Parathyroid adenoma (tissue), 2 donors: ENCODE measurements at regions not wholly inside any gene's neighbourhood (a gene's known extent, or its start where the extent isn't known, plus 50 kb on each side); places are given as distances from the start of the nearest gene placed in this dataset.

Experiments
- H2AFZ ChIP-seq: fragments of 300-600 bp; sonication (generic); one replicate; pipeline ENCODE4 v1.7.0; 2017; ENCODE audit warnings: antibody characterized with exemption, mild to moderate bottlenecking
- H3K27ac ChIP-seq: fragments of 300-600 bp; sonication (generic); one replicate; pipeline ENCODE4 v1.7.0; 2017
- H3K27me3 ChIP-seq: fragments of 300-600 bp; sonication (generic); one replicate; pipeline ENCODE4 v1.7.0; 2017; ENCODE audit warnings: low read length; ENCODE audit not compliant: control insufficient read depth, insufficient read depth
- H3K36me3 ChIP-seq: fragments of 300-600 bp; sonication (generic); one replicate; pipeline ENCODE4 v1.7.0; 2017; ENCODE audit warnings: low read length; ENCODE audit not compliant: control insufficient read depth, insufficient read depth
- H3K4me1 ChIP-seq: fragments of 300-600 bp; sonication (generic); one replicate; pipeline ENCODE4 v1.7.0; 2017; ENCODE audit warnings: control low read depth
- H3K4me2 ChIP-seq: fragments of 300-600 bp; sonication (generic); one replicate; pipeline ENCODE4 v1.7.0; 2017; ENCODE audit warnings: low read length
- H3K4me3 ChIP-seq: fragments of 300-600 bp; sonication (generic); one replicate; pipeline ENCODE4 v1.7.0; 2017; ENCODE audit warnings: low read depth, low read length
- H3K79me2 ChIP-seq: fragments of 300-600 bp; sonication (generic); one replicate; pipeline ENCODE4 v1.7.0; 2017; ENCODE audit warnings: control low read depth
- H3K9ac ChIP-seq: fragments of 300-600 bp; sonication (generic); one replicate; pipeline ENCODE4 v1.7.0; 2017; ENCODE audit warnings: mild to moderate bottlenecking
- H3K9me3 ChIP-seq: fragments of 300-600 bp; sonication (generic); one replicate; pipeline ENCODE4 v1.7.0; 2017; ENCODE audit warnings: low read length; ENCODE audit not compliant: control insufficient read depth
- TF ChIP-seq, protein P1 (sequence below): fragments of 300-600 bp; sonication (generic); IDR thresholded peaks from one replicate; pipeline ENCODE4 v1.7.0; 2017; ENCODE audit warnings: antibody characterized with exemption, mild to moderate bottlenecking
- donor health status: primary hyperparathyroidism.

DNA sequence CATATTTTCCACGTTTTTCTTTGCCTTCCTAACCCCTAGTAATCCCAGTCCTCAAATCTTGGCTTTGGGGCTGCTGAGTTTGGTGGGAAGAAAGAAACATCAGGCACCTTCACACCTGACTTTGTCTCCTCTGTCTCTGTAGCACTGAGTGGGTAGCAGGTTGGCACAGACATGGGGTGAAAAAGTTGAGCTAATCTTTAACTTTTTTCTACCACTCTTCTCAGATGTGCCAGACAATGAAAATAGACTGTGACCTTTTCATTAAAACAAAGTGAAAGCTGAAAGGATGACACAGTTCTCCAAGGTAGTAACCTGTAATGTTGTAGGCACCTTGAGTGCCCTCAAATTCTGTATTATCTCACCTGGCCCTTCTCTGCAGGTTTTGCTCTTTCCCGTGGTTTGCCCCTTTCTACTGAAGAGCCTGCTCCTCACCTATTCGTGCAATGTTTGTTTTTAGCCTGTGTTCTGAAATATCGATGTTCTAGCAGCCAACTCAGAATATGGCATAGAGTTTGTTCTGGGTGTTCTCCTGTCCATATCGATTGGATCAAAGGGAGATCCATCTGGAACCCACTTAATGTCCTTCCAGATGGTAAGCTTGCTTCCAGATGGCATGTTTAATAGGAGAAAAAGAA is 57.8 kb upstream of the ATXN1 start:
- no peak overlapping the region for H3K27ac ChIP-seq
- no peaks in the 10 kb centered on the region for H3K36me3 ChIP-seq
- H3K27me3 ChIP-seq = no peaks in the 10 kb centered on the region
- no peak overlapping the region for H3K9ac ChIP-seq
- no peak overlapping the region for H3K4me3 ChIP-seq
- no peaks in the 10 kb centered on the region for H3K9me3 ChIP-seq
- H3K4me2 ChIP-seq = no peak overlapping the region
- H2AFZ ChIP-seq = no peak overlapping the region
- H3K4me1 ChIP-seq = no peaks in the 10 kb centered on the region
- no peaks in the 10 kb centered on the region for H3K79me2 ChIP-seq
- TF ChIP-seq, protein P1, sequence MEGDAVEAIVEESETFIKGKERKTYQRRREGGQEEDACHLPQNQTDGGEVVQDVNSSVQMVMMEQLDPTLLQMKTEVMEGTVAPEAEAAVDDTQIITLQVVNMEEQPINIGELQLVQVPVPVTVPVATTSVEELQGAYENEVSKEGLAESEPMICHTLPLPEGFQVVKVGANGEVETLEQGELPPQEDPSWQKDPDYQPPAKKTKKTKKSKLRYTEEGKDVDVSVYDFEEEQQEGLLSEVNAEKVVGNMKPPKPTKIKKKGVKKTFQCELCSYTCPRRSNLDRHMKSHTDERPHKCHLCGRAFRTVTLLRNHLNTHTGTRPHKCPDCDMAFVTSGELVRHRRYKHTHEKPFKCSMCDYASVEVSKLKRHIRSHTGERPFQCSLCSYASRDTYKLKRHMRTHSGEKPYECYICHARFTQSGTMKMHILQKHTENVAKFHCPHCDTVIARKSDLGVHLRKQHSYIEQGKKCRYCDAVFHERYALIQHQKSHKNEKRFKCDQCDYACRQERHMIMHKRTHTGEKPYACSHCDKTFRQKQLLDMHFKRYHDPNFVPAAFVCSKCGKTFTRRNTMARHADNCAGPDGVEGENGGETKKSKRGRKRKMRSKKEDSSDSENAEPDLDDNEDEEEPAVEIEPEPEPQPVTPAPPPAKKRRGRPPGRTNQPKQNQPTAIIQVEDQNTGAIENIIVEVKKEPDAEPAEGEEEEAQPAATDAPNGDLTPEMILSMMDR = no peak

DNA sequence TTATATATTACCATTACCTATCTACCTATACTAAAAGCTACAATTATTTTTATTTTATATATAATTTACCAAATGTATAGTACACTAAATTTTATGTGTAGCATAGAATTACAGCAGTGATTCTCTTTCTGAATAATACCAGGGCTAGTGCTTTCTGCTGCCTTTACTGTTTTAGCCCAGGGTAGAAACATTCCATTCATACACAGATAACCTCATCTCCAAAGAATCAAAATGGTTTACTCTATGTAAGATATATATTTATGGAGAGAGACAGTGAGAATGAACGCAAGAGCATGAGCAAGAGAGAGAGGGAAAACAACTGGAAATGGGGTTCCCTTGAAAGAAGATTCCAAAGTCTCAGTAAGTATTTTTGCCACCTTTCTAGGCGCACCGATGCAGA is 56.3 kb upstream of the ATXN1 start:
- Histone ChIP-seq H3K27me3 (no peaks in the 10 kb centered on the region), H3K79me2 (no peaks in the 10 kb centered on the region), H3K4me3 (no peak overlapping the region), H3K4me2 (no peak overlapping the region), H3K36me3 (no peaks in the 10 kb centered on the region), H3K27ac (no peak overlapping the region), H2AFZ (no peak overlapping the region), H3K9me3 (no peaks in the 10 kb centered on the region), H3K4me1 (no peaks in the 10 kb centered on the region), H3K9ac (no peak overlapping the region)
- TF ChIP-seq, protein P1 = no peak

DNA sequence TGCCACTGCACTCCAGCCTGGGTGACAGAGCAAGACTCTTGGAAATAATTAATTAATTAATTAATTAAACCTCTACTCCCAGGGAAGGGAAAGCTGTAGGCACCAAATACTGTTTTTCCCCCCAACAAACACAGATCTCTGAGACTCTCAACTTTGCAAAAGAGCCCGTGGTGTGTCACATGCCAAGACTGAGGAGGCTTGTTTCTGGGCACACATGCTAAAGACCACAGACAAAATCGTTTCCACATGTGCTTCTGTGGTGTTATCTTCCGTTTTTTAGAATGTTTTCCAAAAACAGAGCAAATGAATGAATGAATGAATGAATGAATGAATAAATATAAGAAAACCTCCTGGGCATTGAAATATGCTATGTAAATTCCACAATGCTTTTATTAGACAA is 55.6 kb upstream of the ATXN1 start:
- Histone ChIP-seq H3K9ac (no peak overlapping the region), H3K4me3 (no peak overlapping the region), H3K9me3 (no peaks in the 10 kb centered on the region), H3K36me3 (no peaks in the 10 kb centered on the region), H2AFZ (no peak overlapping the region), H3K79me2 (no peaks in the 10 kb centered on the region), H3K27ac (no peak overlapping the region), H3K4me1 (no peaks in the 10 kb centered on the region), H3K4me2 (no peak overlapping the region), H3K27me3 (no peaks in the 10 kb centered on the region)
- TF ChIP-seq, protein P1 = no peak

DNA sequence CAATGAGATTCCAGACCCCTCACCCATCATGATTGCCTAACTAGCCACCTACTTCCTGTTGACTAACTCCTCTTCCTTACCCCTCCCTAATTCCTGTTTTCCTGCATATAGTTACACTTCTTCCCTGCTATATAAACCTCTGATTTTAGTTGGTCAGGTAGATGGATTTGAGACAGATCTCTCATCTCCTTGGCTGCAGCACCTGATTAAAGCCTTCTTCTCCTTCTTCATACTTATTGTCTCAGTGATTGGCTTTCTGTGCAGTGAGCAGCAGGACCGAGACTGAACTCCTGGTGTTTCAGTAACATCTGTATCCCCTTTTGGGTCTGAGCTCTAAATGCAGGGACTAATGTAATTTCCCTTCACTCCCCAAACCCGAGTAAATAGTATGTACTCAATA is 51.7 kb upstream of the ATXN1 start:
- no peak overlapping the region for H3K4me3 ChIP-seq
- no peak overlapping the region for H2AFZ ChIP-seq
- H3K9ac ChIP-seq = no peak overlapping the region
- no peak overlapping the region for H3K27ac ChIP-seq
- H3K4me2 ChIP-seq = no peak overlapping the region
- no peaks in the 10 kb centered on the region for H3K36me3 ChIP-seq
- H3K27me3 ChIP-seq = no peaks in the 10 kb centered on the region
- no peaks in the 10 kb centered on the region for H3K4me1 ChIP-seq
- no peaks in the 10 kb centered on the region for H3K79me2 ChIP-seq
- no peaks in the 10 kb centered on the region for H3K9me3 ChIP-seq
- TF ChIP-seq, protein P1 = no peak

DNA sequence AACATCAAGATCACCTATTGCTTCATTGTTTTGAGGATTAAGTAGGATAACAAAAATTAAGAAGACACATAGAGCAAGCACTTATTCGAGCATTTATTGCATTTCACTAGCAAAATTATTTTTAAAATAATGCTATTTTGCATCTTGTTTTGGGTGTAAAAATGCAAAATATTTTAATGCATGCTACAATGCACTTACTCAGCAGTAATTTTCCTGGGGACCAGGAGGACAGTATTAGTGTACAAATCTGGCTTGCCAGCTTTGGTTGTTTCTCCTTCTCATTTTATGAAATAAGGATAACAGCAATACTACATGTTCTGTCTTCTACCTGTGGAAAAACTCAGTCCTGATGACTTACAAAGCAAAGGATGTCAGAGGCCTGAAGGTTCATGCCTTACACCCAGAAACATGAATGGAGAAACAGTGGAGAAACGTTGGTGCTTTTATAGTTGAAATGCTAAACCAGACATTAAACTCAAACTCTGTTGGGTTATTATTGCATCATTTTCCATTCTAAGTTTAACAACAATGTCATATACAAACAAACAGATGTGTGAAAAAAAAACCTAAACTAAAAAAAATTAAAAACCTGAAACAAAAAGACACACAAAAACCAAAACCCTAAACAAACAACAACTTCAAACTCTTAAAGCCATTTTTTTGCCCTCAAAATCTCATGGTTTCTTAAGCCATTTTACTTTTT is 50.2 kb upstream of the ATXN1 start:
- Histone ChIP-seq H3K9me3 (no peaks in the 10 kb centered on the region), H3K9ac (no peak overlapping the region), H3K4me1 (no peaks in the 10 kb centered on the region), H3K4me2 (no peak overlapping the region), H3K27ac (no peak overlapping the region), H3K4me3 (no peak overlapping the region), H2AFZ (no peak overlapping the region), H3K27me3 (no peaks in the 10 kb centered on the region), H3K79me2 (no peaks in the 10 kb centered on the region), H3K36me3 (no peaks in the 10 kb centered on the region)
- TF ChIP-seq, protein P1 = no peak
